ENCODE measurements at regions not wholly inside any gene's neighbourhood (a gene's known extent, or its start where the extent isn't known, plus 50 kb on each side); places are given as distances from the start of the nearest gene placed in this dataset.

- TF ChIP-seq, protein P1, sequence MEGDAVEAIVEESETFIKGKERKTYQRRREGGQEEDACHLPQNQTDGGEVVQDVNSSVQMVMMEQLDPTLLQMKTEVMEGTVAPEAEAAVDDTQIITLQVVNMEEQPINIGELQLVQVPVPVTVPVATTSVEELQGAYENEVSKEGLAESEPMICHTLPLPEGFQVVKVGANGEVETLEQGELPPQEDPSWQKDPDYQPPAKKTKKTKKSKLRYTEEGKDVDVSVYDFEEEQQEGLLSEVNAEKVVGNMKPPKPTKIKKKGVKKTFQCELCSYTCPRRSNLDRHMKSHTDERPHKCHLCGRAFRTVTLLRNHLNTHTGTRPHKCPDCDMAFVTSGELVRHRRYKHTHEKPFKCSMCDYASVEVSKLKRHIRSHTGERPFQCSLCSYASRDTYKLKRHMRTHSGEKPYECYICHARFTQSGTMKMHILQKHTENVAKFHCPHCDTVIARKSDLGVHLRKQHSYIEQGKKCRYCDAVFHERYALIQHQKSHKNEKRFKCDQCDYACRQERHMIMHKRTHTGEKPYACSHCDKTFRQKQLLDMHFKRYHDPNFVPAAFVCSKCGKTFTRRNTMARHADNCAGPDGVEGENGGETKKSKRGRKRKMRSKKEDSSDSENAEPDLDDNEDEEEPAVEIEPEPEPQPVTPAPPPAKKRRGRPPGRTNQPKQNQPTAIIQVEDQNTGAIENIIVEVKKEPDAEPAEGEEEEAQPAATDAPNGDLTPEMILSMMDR (IDR thresholded peaks at IDR 0.05), result no peak
- TF ChIP-seq POLR2A (IDR thresholded peaks at IDR 0.05), result no peak
Observed at GRCh38 chrX:69024161-69024736, 141.0 kb downstream of the PJA1 start.
